ENCODE measurements at regions not wholly inside any gene's neighbourhood (a gene's known extent, or its start where the extent isn't known, plus 50 kb on each side); places are given as distances from the start of the nearest gene placed in this dataset.
"Not testable (repeated sequence)": the region's sequence is repeated elsewhere in the genome, so short reads cannot be mapped to it uniquely, and the experiment has no call there.

GRCh38 chr13:33561627-33562026 lies 256.3 kb upstream of the RFC3 start:
- Histone ChIP-seq H3K36me3 (ENCODE audit: control insufficient read depth, insufficient read depth, low read length) (no peaks in the 10 kb centered on the region), H3K27me3 (replicated peaks; ENCODE audit: control insufficient read depth, insufficient read depth, low read length) (no peaks in the 10 kb centered on the region), H3K4me3 (replicated peaks; ENCODE audit: low read depth, low read length) (no peak overlapping the region)
- no peak for DNase-seq (ENCODE audit: extremely low read depth, insufficient read length)
- no peak for TF ChIP-seq CTCF (IDR thresholded peaks at IDR 0.05; ENCODE audit: insufficient read depth, low read length, poor library complexity, severe bottlenecking)

GRCh38 chr13:33571618-33572017 lies 246.3 kb upstream of the RFC3 start:
- Histone ChIP-seq H3K36me3 (ENCODE audit: control insufficient read depth, insufficient read depth, low read length) (no peaks in the 10 kb centered on the region), H3K27me3 (replicated peaks; ENCODE audit: control insufficient read depth, insufficient read depth, low read length) (no peaks in the 10 kb centered on the region), H3K4me3 (replicated peaks; ENCODE audit: low read depth, low read length) (no peak overlapping the region)
- no peak for DNase-seq (ENCODE audit: extremely low read depth, insufficient read length)
- no peak for TF ChIP-seq CTCF (IDR thresholded peaks at IDR 0.05; ENCODE audit: insufficient read depth, low read length, poor library complexity, severe bottlenecking)

GRCh38 chr13:33572322-33572721 lies 245.6 kb upstream of the RFC3 start:
- not testable (repeated sequence) for H3K27me3 ChIP-seq (replicated peaks; ENCODE audit: control insufficient read depth, insufficient read depth, low read length); H3K4me3 ChIP-seq (replicated peaks; ENCODE audit: low read depth, low read length); H3K36me3 ChIP-seq (ENCODE audit: control insufficient read depth, insufficient read depth, low read length); DNase-seq (ENCODE audit: extremely low read depth, insufficient read length)

GRCh38 chr13:33575378-33575777 lies 242.6 kb upstream of the RFC3 start:
- Histone ChIP-seq H3K4me3 (replicated peaks; ENCODE audit: low read depth, low read length) (no peak overlapping the region), H3K36me3 (ENCODE audit: control insufficient read depth, insufficient read depth, low read length) (no peaks in the 10 kb centered on the region), H3K27me3 (replicated peaks; ENCODE audit: control insufficient read depth, insufficient read depth, low read length) (no peaks in the 10 kb centered on the region)
- DNase-seq (ENCODE audit: extremely low read depth, insufficient read length): no peak
- TF ChIP-seq CTCF (IDR thresholded peaks at IDR 0.05; ENCODE audit: insufficient read depth, low read length, poor library complexity, severe bottlenecking): no peak

- Histone ChIP-seq H3K4me3 (replicated peaks; ENCODE audit: low read depth, low read length) (no peak overlapping the region), H3K36me3 (ENCODE audit: control insufficient read depth, insufficient read depth, low read length) (no peaks in the 10 kb centered on the region), H3K27me3 (replicated peaks; ENCODE audit: control insufficient read depth, insufficient read depth, low read length) (no peaks in the 10 kb centered on the region)
- TF ChIP-seq CTCF (IDR thresholded peaks at IDR 0.05; ENCODE audit: insufficient read depth, low read length, poor library complexity, severe bottlenecking): no peak
- DNase-seq (ENCODE audit: extremely low read depth, insufficient read length): no peak
These were observed 240.9 kb upstream of the RFC3 start for GRCh38 chr13:33577007-33577406.

GRCh38 chr13:33578786-33579185 lies 239.2 kb upstream of the RFC3 start:
- Histone ChIP-seq H3K27me3 (replicated peaks; ENCODE audit: control insufficient read depth, insufficient read depth, low read length) (no peaks in the 10 kb centered on the region), H3K4me3 (replicated peaks; ENCODE audit: low read depth, low read length) (no peak overlapping the region)
- DNase-seq (ENCODE audit: extremely low read depth, insufficient read length): no peak

More at GRCh38 chr13:33578786-33579185, 239.2 kb upstream of the RFC3 start:
- H3K36me3 ChIP-seq (ENCODE audit: control insufficient read depth, insufficient read depth, low read length): no peaks in the 10 kb centered on the region
- TF ChIP-seq CTCF (IDR thresholded peaks at IDR 0.05; ENCODE audit: insufficient read depth, low read length, poor library complexity, severe bottlenecking): no peak

Data from GM06990 (cell line).